ENCODE measurements at regions not wholly inside any gene's neighbourhood (a gene's known extent, or its start where the extent isn't known, plus 50 kb on each side); places are given as distances from the start of the nearest gene placed in this dataset.
A peak's percentile ranks its signal among the peaks of the same experiment; 100 is the strongest.

GRCh38 chrX:13147733-13148132, 103.3 kb upstream of the FAM9C start:
- DNase-seq (ENCODE audit: low read depth, low spot score), result no peak

- DNase-seq (ENCODE audit: low read depth, low spot score), result no peak
Measured at GRCh38 chrX:13147147-13147546, 102.7 kb upstream of the FAM9C start.

GRCh38 chrX:13144927-13145655, 100.7 kb upstream of the FAM9C start:
- DNase-seq (ENCODE audit: low read depth, low spot score), result no peak

GRCh38 chrX:13142891-13143290, 98.5 kb upstream of the FAM9C start:
- DNase-seq (ENCODE audit: low read depth, low spot score), result no peak

GRCh38 chrX:13140007-13140406, 95.6 kb upstream of the FAM9C start:
- DNase-seq (ENCODE audit: low read depth, low spot score), result no peak

- DNase-seq (ENCODE audit: low read depth, low spot score), result no peak
Measured at GRCh38 chrX:13131396-13132137, 87.1 kb upstream of the FAM9C start.

- DNase-seq (ENCODE audit: low read depth, low spot score), result no peak
Measured at GRCh38 chrX:13130816-13131215, 86.4 kb upstream of the FAM9C start.

GRCh38 chrX:13128104-13128503, 83.7 kb upstream of the FAM9C start:
- DNase-seq (ENCODE audit: low read depth, low spot score), result no peak

GRCh38 chrX:13126775-13127174, 82.4 kb upstream of the FAM9C start:
- DNase-seq (ENCODE audit: low read depth, low spot score), result no peak

- DNase-seq (ENCODE audit: low read depth, low spot score), result no peak
Measured at GRCh38 chrX:13125188-13125587, 80.8 kb upstream of the FAM9C start.

GRCh38 chrX:13123857-13124345, 79.5 kb upstream of the FAM9C start:
- DNase-seq (ENCODE audit: low read depth, low spot score), result peak; percentile 19

- no peak for DNase-seq (ENCODE audit: low read depth, low spot score)
Measured at GRCh38 chrX:13123247-13123856, 78.9 kb upstream of the FAM9C start.

- DNase-seq (ENCODE audit: low read depth, low spot score), result no peak
Measured at GRCh38 chrX:13121020-13121555, 76.7 kb upstream of the FAM9C start.

- peak; percentile 63 for DNase-seq (ENCODE audit: low read depth, low spot score)
Measured at GRCh38 chrX:13120017-13120416, 75.6 kb upstream of the FAM9C start.

GRCh38 chrX:13119386-13119785, 75.0 kb upstream of the FAM9C start:
- peak; percentile 17 for DNase-seq (ENCODE audit: low read depth, low spot score)

- no peak for DNase-seq (ENCODE audit: low read depth, low spot score)
Measured at GRCh38 chrX:13115146-13115855, 70.9 kb upstream of the FAM9C start.

GRCh38 chrX:13112499-13112898, 68.1 kb upstream of the FAM9C start:
- no peak for DNase-seq (ENCODE audit: low read depth, low spot score)

- peak; percentile 74 for DNase-seq (ENCODE audit: low read depth, low spot score)
Measured at GRCh38 chrX:13110433-13111324, 66.3 kb upstream of the FAM9C start.

- no peak for DNase-seq (ENCODE audit: low read depth, low spot score)
Measured at GRCh38 chrX:13109817-13110216, 65.4 kb upstream of the FAM9C start.

GRCh38 chrX:13103914-13104274, 59.5 kb upstream of the FAM9C start:
- no peak for DNase-seq (ENCODE audit: low read depth, low spot score)
